T-cell (primary cell): ENCODE measurements at regions not wholly inside any gene's neighbourhood (a gene's known extent, or its start where the extent isn't known, plus 50 kb on each side); places are given as distances from the start of the nearest gene placed in this dataset.

ENCODE experiments used
- ATAC-seq, 4 experiments: fragments of 200-7000 bp in 3 of 4; fragments of 150-1000 bp in 1 of 4; cut with Tn5 transposase; replicated peaks in 1 of 4; 1 replicate in 3 of 4; 2 replicates in 1 of 4; pipeline ENCODE4 v1.10.0; 2021; ENCODE audit warnings: moderate library complexity in 3 of 4, mild to moderate bottlenecking in 2 of 4, moderate number of reproducible peaks in 1 of 4
- CTCF ChIA-PET, 2 donors: fragments of 300-600 bp; sonication (Branson Sonifier 250); formaldehyde crosslinking; loops; one replicate each; lab custom pipeline; 2022; ENCODE audit warnings: antibody characterized with exemption in 2 of 2; lab: Charles Lee
- POLR2A ChIA-PET, 2 donors: fragments of 300-600 bp; sonication (Branson Sonifier 250); formaldehyde crosslinking; loops; one replicate each; lab custom pipeline; 2022; ENCODE audit warnings: antibody characterized with exemption in 2 of 2; lab: Charles Lee
- DNase-seq, 35 experiments: peaks; one replicate each; pipeline versions ENCODE4 v3.0.0 to v3.0.0-alpha.2; 2013 to 2023
- H3K27ac ChIP-seq: one replicate; pipeline ENCODE4 v1.5.1; 2013; ENCODE audit warnings: low read length
- H3K27me3 ChIP-seq, 2 experiments: replicated peaks in 1 of 2; 1 replicate in 1 of 2; 2 replicates in 1 of 2; pipeline versions ENCODE4 v1.6.1 to v1.7.0; 2013; ENCODE audit warnings: low read length in 1 of 2, mixed read lengths in 1 of 2; ENCODE audit not compliant: control insufficient read depth in 2 of 2, insufficient read depth in 2 of 2; ENCODE audit errors: extremely low read depth in 1 of 2
- H3K36me3 ChIP-seq, 2 donors: 1 replicate in 1 of 2; 2 replicates in 1 of 2; pipeline versions ENCODE4 v1.6.1 to v1.7.0; 2013; ENCODE audit warnings: low read length in 1 of 2; ENCODE audit not compliant: control insufficient read depth in 2 of 2, insufficient read depth in 1 of 2; ENCODE audit errors: extremely low read depth in 1 of 2
- H3K4me1 ChIP-seq, 2 experiments: 1 replicate in 1 of 2; 2 replicates in 1 of 2; pipeline versions ENCODE4 v1.6.1 to v1.7.0; 2013; ENCODE audit warnings: low read length in 2 of 2, mixed read lengths in 1 of 2; ENCODE audit not compliant: insufficient read depth in 2 of 2, control insufficient read depth in 1 of 2; ENCODE audit errors: extremely low read depth in 1 of 2
- H3K4me3 ChIP-seq, 2 donors: 1 replicate in 1 of 2; 2 replicates in 1 of 2; pipeline versions ENCODE4 v1.5.1 to v1.7.0; 2013; ENCODE audit warnings: mild to moderate bottlenecking in 2 of 2, low read length in 1 of 2, moderate library complexity in 1 of 2; ENCODE audit not compliant: control insufficient read depth in 1 of 2; ENCODE audit errors: extremely low read depth in 1 of 2
- H3K9me3 ChIP-seq: 2 replicates; pipeline ENCODE4 v1.7.0; 2013
- H3K27ac Mint-ChIP-seq, 2 donors: one replicate each; pipeline ENCODE4 v1.8.0; 2020 to 2021; ENCODE audit warnings: mild to moderate bottlenecking in 2 of 2, mixed read lengths in 2 of 2
- H3K27me3 Mint-ChIP-seq, 2 donors: one replicate each; pipeline ENCODE4 v1.8.0; 2021 to 2022; ENCODE audit warnings: mixed read lengths in 2 of 2
- H3K36me3 Mint-ChIP-seq: one replicate; pipeline ENCODE4 v1.8.0; 2021; ENCODE audit warnings: mixed read lengths
- H3K4me1 Mint-ChIP-seq, 3 donors: one replicate each; pipeline ENCODE4 v1.8.0; 2020 to 2022; ENCODE audit warnings: mixed read lengths in 3 of 3, mild to moderate bottlenecking in 1 of 3
- H3K4me3 Mint-ChIP-seq, 3 donors: one replicate each; pipeline ENCODE4 v1.8.0; 2020 to 2022; ENCODE audit warnings: mild to moderate bottlenecking in 3 of 3, mixed read lengths in 3 of 3, moderate library complexity in 3 of 3
- H3K9me3 Mint-ChIP-seq, 3 donors: one replicate each; pipeline ENCODE4 v1.8.0; 2020 to 2022; ENCODE audit warnings: mixed read lengths in 3 of 3
- WGBS: methylation state at CpG from one replicate; pipeline ENCODE4 v1.1.5; 2013; ENCODE audit warnings: missing lambda C conversion rate; ENCODE audit not compliant: insufficient coverage; 5-methylcytosine and 5-hydroxymethylcytosine counted together

GRCh38 chr10:83991986-83992753, 147.1 kb upstream of the GHITM start:
- no peaks in the 10 kb centered on the region for H3K36me3 Mint-ChIP-seq
- H3K9me3 Mint-ChIP-seq: no peaks in the 10 kb centered on the region
- H3K27me3 Mint-ChIP-seq: peaks cover 0 to 3% of the 10 kb centered on the region in 2 donors
- no peak overlapping the region for H3K4me3 Mint-ChIP-seq
- H3K4me1 ChIP-seq: peaks cover 0 to 5% of the 10 kb centered on the region in 2 experiments
- ChIA-PET CTCF (no interaction called here), POLR2A (no interaction called here)
- H3K27me3 ChIP-seq: peaks cover 0 to 3% of the 10 kb centered on the region in 2 experiments
- H3K27ac ChIP-seq: no peak overlapping the region
- peaks cover 0 to 5% (median 0%) of the 10 kb centered on the region in 3 donors for H3K4me1 Mint-ChIP-seq
- peak in 1 of 35 experiments; percentile 9 for DNase-seq
- no peak overlapping the region for H3K4me3 ChIP-seq
- H3K36me3 ChIP-seq: no peaks in the 10 kb centered on the region
- WGBS: 0% methylated on average over 1 of the region's 7 CpGs
- H3K27ac Mint-ChIP-seq: no peak overlapping the region
- no peak for ATAC-seq
- no peaks in the 10 kb centered on the region for H3K9me3 ChIP-seq

DNA sequence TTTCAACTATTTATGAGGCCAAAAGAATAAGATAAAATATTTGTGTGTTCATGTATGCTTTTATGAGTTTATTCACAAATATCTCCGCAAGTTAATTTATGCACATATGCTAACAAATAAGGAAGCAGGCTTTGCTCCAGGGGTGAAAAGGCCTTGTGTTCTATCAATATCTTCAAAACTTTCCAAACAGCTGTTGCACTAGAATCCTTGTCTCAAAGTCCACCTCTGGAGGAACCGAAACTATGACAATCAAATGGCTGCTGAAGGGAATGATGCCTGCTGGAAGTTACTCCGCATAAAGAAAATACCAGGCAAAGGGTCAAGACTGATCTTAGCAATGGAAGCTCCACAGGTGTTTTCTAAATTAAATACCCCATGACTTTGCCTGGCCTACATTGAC, 145.0 kb upstream of the GHITM start:
- H3K9me3 ChIP-seq: no peaks in the 10 kb centered on the region
- POLR2A ChIA-PET: no interaction called here
- H3K36me3 Mint-ChIP-seq: no peaks in the 10 kb centered on the region
- H3K27ac Mint-ChIP-seq: no peak overlapping the region
- no peaks in the 10 kb centered on the region for H3K36me3 ChIP-seq
- peaks cover 0 to 5% of the 10 kb centered on the region in 2 experiments for H3K4me1 ChIP-seq
- CTCF ChIA-PET: no interaction called here
- H3K27me3 ChIP-seq: no peaks in the 10 kb centered on the region
- no peak for ATAC-seq
- peaks cover 4 to 5% of the 10 kb centered on the region in 2 donors for H3K27me3 Mint-ChIP-seq
- WGBS: 100% methylated on average over 1 of the region's 3 CpGs
- H3K27ac ChIP-seq: no peak overlapping the region
- H3K4me3 ChIP-seq: no peak overlapping the region
- H3K4me3 Mint-ChIP-seq: no peak overlapping the region
- no peaks in the 10 kb centered on the region for H3K9me3 Mint-ChIP-seq
- no peak for DNase-seq
- peaks cover 0 to 5% (median 0%) of the 10 kb centered on the region in 3 donors for H3K4me1 Mint-ChIP-seq

- H3K36me3 Mint-ChIP-seq: no peaks in the 10 kb centered on the region
- no peak overlapping the region for H3K4me3 Mint-ChIP-seq
- 74% methylated on average over 3 of the region's 4 CpGs for WGBS
- peak overlapping the region in 1 of 2 donors; percentile 58 for H3K27ac Mint-ChIP-seq
- Histone ChIP-seq H3K36me3 (no peaks in the 10 kb centered on the region), H3K9me3 (no peaks in the 10 kb centered on the region), H3K4me1 (peaks cover 0 to 5% of the 10 kb centered on the region in 2 experiments), H3K27me3 (no peaks in the 10 kb centered on the region), H3K4me3 (no peak overlapping the region), H3K27ac (no peak overlapping the region)
- ChIA-PET POLR2A (no interaction called here), CTCF (no interaction called here)
- H3K9me3 Mint-ChIP-seq: no peaks in the 10 kb centered on the region
- DNase-seq: peak in 1 of 35 experiments; percentile 13
- ATAC-seq: peak in 2 of 4 experiments; percentile 20 to 56
- H3K27me3 Mint-ChIP-seq: peaks cover 3 to 5% of the 10 kb centered on the region in 2 donors
- peaks cover 0 to 5% (median 0%) of the 10 kb centered on the region in 3 donors for H3K4me1 Mint-ChIP-seq
These were observed 143.5 kb upstream of the GHITM start for GRCh38 chr10:83995738-83996331.

- DNase-seq (no peak), ATAC-seq (no peak)
- POLR2A ChIA-PET: no interaction called here
- Mint-ChIP-seq H3K36me3 (no peaks in the 10 kb centered on the region), H3K9me3 (no peaks in the 10 kb centered on the region), H3K4me3 (no peak overlapping the region), H3K27me3 (peaks cover 6 to 8% of the 10 kb centered on the region in 2 donors), H3K4me1 (no peaks in the 10 kb centered on the region), H3K27ac (no peak overlapping the region)
- Histone ChIP-seq H3K4me3 (no peak overlapping the region), H3K27me3 (peaks cover 0 to 3% of the 10 kb centered on the region in 2 experiments), H3K27ac (no peak overlapping the region), H3K36me3 (no peaks in the 10 kb centered on the region), H3K4me1 (no peaks in the 10 kb centered on the region), H3K9me3 (no peaks in the 10 kb centered on the region)
- CTCF ChIA-PET: no interaction called here
- no CpG with 5 or more reads among the region's 2 CpGs for WGBS
These were observed 135.1 kb upstream of the GHITM start for GRCh38 chr10:84004221-84004620.

DNA sequence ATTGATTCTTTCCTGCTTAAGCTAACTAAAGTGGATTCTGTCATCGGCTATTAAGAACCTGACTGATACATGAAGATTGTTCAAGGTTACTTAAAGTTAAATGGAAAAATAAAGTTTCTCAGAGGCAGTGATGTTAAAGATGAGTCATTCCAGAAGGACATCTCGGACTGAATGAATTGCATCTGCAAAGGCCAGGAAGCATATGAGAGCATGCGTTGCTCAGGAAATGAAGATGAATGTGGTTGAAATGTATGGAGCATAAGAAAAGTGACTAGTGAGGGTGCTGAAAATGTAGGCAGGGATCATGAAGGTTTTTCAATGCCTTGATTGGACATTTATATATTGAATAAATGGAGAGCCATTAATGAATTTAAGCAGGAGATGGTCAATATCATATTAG, 133.9 kb upstream of the GHITM start:
- Mint-ChIP-seq H3K27ac (no peak overlapping the region), H3K4me3 (no peak overlapping the region), H3K27me3 (peaks cover 8 to 11% of the 10 kb centered on the region in 2 donors), H3K4me1 (no peaks in the 10 kb centered on the region), H3K9me3 (no peaks in the 10 kb centered on the region), H3K36me3 (no peaks in the 10 kb centered on the region)
- ATAC-seq: no peak
- H3K36me3 ChIP-seq: no peaks in the 10 kb centered on the region
- ChIA-PET CTCF (no interaction called here), POLR2A (no interaction called here)
- H3K27me3 ChIP-seq: peaks cover 0 to 3% of the 10 kb centered on the region in 2 experiments
- H3K4me1 ChIP-seq: no peaks in the 10 kb centered on the region
- no peak overlapping the region for H3K27ac ChIP-seq
- H3K4me3 ChIP-seq: no peak overlapping the region
- no peaks in the 10 kb centered on the region for H3K9me3 ChIP-seq
- WGBS: 46% methylated on average over 3 of the region's 3 CpGs
- DNase-seq: no peak

DNA sequence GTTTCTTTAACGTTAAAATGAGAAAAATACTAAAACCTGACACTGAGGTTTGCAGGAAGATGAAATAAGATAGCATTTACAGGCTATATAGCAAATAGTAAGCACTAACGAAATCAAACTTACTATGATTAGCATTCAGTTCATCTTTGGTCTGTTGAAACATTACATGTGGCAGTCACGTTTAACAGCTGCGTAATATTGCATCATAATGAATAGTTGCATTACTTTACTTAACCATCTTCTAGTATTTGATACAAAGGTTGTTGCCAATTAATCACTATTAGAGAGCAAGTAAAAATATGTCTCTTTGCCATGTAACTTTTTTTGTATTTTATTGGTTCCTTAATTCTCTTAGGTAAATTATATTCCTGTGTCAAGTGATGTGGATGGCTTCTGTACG, 131.8 kb upstream of the GHITM start:
- ChIA-PET CTCF (no interaction called here), POLR2A (no interaction called here)
- peaks cover 0 to 5% (median 0%) of the 10 kb centered on the region in 3 donors for H3K4me1 Mint-ChIP-seq
- H3K36me3 Mint-ChIP-seq: no peaks in the 10 kb centered on the region
- DNase-seq (no peak), ATAC-seq (no peak)
- no peak overlapping the region for H3K4me3 Mint-ChIP-seq
- WGBS: no CpG with 5 or more reads among the region's 5 CpGs
- H3K27me3 Mint-ChIP-seq: peaks cover 11 to 20% of the 10 kb centered on the region in 2 donors
- H3K27me3 ChIP-seq: peaks cover 0 to 3% of the 10 kb centered on the region in 2 experiments
- no peaks in the 10 kb centered on the region for H3K9me3 ChIP-seq
- no peak overlapping the region for H3K27ac ChIP-seq
- no peak overlapping the region for H3K27ac Mint-ChIP-seq
- H3K9me3 Mint-ChIP-seq: no peaks in the 10 kb centered on the region
- no peaks in the 10 kb centered on the region for H3K4me1 ChIP-seq
- H3K36me3 ChIP-seq: no peaks in the 10 kb centered on the region
- H3K4me3 ChIP-seq: no peak overlapping the region
